OCI-LY1 (cell line): ENCODE measurements at regions not wholly inside any gene's neighbourhood (a gene's known extent, or its start where the extent isn't known, plus 50 kb on each side); places are given as distances from the start of the nearest gene placed in this dataset.

ENCODE experiments used
- H2AFZ ChIP-seq: fragments of 200-600 bp; sonication (generic), shearing (Covaris generic); 2 replicates; pipeline ENCODE4 v1.6.0; 2014; ENCODE audit warnings: antibody characterized with exemption, mild to moderate bottlenecking, low read length
- H3F3A ChIP-seq: fragments of 200-600 bp; sonication (generic), shearing (Covaris generic); 2 replicates; pipeline ENCODE4 v1.6.0; 2014; ENCODE audit warnings: mild to moderate bottlenecking, antibody characterized with exemption, low read length, moderate library complexity; ENCODE audit not compliant: insufficient read depth
- H3K27ac ChIP-seq: fragments of 200-600 bp; sonication (generic); 2 replicates; pipeline ENCODE4 v1.5.1; 2014; ENCODE audit warnings: low read length, mixed run types, mild to moderate bottlenecking, low read depth; ENCODE audit not compliant: poor library complexity, severe bottlenecking
- H3K27me3 ChIP-seq: fragments of 200-600 bp; sonication (generic); 2 replicates; pipeline ENCODE4 v1.6.0; 2014; ENCODE audit warnings: antibody characterized with exemption, mild to moderate bottlenecking, low read length, moderate library complexity; ENCODE audit not compliant: insufficient read depth
- H3K36me3 ChIP-seq: fragments of 200-600 bp; sonication (generic); 2 replicates; pipeline ENCODE4 v1.6.1; 2014; ENCODE audit warnings: mild to moderate bottlenecking, antibody characterized with exemption, low read length, moderate library complexity, mixed read lengths; ENCODE audit not compliant: insufficient read depth
- H3K4me1 ChIP-seq: fragments of 200-600 bp; sonication (generic); 2 replicates; pipeline ENCODE4 v1.5.1; 2014; ENCODE audit warnings: mild to moderate bottlenecking, low read length, moderate library complexity; ENCODE audit not compliant: insufficient read depth, severe bottlenecking
- H3K4me2 ChIP-seq: fragments of 200-600 bp; sonication (generic), shearing (Covaris generic); 2 replicates; pipeline ENCODE4 v1.6.1; 2014; ENCODE audit warnings: low read length
- H3K4me3 ChIP-seq: fragments of 200-600 bp; sonication (generic); 2 replicates; pipeline ENCODE4 v1.5.1; 2014; ENCODE audit warnings: low read length, low read depth, mild to moderate bottlenecking, mixed read lengths; ENCODE audit not compliant: poor library complexity, severe bottlenecking
- H3K79me2 ChIP-seq: fragments of 200-600 bp; shearing (Covaris generic); 2 replicates; pipeline ENCODE4 v1.6.1; 2016; ENCODE audit warnings: mixed run types, low read length, mixed read lengths; ENCODE audit not compliant: insufficient read depth
- H3K9ac ChIP-seq: fragments of 200-600 bp; sonication (generic), shearing (Covaris generic); 2 replicates; pipeline ENCODE4 v1.6.1; 2014; ENCODE audit warnings: mild to moderate bottlenecking, low read length, mixed read lengths
- H3K9me2 ChIP-seq: fragments of 200-600 bp; sonication (generic), shearing (Covaris generic); 2 replicates; pipeline ENCODE4 v1.6.1; 2014; ENCODE audit warnings: low read depth, mild to moderate bottlenecking, low read length, mixed read lengths
- H3K9me3 ChIP-seq: fragments of 200-600 bp; shearing (Covaris generic); 2 replicates; pipeline ENCODE4 v1.6.1; 2014; ENCODE audit warnings: low read length, mixed read lengths
- H4K20me1 ChIP-seq: fragments of 200-600 bp; sonication (generic), shearing (Covaris generic); 2 replicates; pipeline ENCODE4 v1.6.0; 2016; ENCODE audit warnings: mild to moderate bottlenecking, low read length; ENCODE audit not compliant: insufficient read depth
- EZH2 ChIP-seq: fragments of 200-600 bp; sonication (generic), shearing (Covaris generic); IDR thresholded peaks from 2 replicates; pipeline ENCODE4 v1.8.0; 2017; ENCODE audit warnings: borderline replicate concordance, mixed run types, mild to moderate bottlenecking, antibody characterized with exemption, low read length, moderate library complexity, mixed read lengths
- TF ChIP-seq, protein P1 (sequence below): fragments of 200-600 bp; sonication (generic), shearing (Covaris generic); IDR thresholded peaks from 2 replicates; pipeline ENCODE4 v1.5.1; 2017; ENCODE audit warnings: mild to moderate bottlenecking, antibody characterized with exemption, low read length, moderate library complexity, mixed read lengths

DNA sequence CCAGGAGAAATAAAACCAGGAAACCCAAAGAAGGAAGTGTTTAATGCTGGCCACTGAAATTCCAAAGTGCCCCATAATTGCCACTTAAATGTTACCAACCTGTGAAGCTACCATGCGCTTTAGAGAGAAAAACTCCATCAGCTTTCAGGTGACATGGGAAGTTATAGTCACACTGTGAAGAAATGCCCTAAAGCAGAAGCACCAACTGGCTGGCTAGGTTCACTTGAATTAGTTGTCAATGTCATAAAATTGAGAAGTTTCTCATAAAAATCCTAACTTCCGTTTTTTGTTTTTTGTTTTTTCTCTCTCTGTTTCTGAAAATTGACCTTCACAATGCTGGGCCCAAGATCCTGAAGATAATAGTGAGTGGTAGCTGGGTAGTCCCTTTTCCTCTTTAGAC, 167.9 kb upstream of the CTNNB1 start:
- no peak overlapping the region for H2AFZ ChIP-seq
- H3K9ac ChIP-seq: no peak overlapping the region
- H3K79me2 ChIP-seq: no peaks in the 10 kb centered on the region
- H3K27ac ChIP-seq: no peak overlapping the region
- no peaks in the 10 kb centered on the region for H3K9me2 ChIP-seq
- H3K27me3 ChIP-seq: peaks cover 8% of the 10 kb centered on the region; the same call in 1 of the 2 replicates
- H3K4me1 ChIP-seq: no peaks in the 10 kb centered on the region
- TF ChIP-seq, protein P1, sequence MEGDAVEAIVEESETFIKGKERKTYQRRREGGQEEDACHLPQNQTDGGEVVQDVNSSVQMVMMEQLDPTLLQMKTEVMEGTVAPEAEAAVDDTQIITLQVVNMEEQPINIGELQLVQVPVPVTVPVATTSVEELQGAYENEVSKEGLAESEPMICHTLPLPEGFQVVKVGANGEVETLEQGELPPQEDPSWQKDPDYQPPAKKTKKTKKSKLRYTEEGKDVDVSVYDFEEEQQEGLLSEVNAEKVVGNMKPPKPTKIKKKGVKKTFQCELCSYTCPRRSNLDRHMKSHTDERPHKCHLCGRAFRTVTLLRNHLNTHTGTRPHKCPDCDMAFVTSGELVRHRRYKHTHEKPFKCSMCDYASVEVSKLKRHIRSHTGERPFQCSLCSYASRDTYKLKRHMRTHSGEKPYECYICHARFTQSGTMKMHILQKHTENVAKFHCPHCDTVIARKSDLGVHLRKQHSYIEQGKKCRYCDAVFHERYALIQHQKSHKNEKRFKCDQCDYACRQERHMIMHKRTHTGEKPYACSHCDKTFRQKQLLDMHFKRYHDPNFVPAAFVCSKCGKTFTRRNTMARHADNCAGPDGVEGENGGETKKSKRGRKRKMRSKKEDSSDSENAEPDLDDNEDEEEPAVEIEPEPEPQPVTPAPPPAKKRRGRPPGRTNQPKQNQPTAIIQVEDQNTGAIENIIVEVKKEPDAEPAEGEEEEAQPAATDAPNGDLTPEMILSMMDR: no peak
- TF ChIP-seq EZH2: no peak
- H3F3A ChIP-seq: no peaks in the 10 kb centered on the region
- no peak overlapping the region for H3K4me3 ChIP-seq
- H3K4me2 ChIP-seq: no peak overlapping the region
- no peaks in the 10 kb centered on the region for H3K36me3 ChIP-seq
- no peaks in the 10 kb centered on the region for H3K9me3 ChIP-seq
- no peaks in the 10 kb centered on the region for H4K20me1 ChIP-seq

DNA sequence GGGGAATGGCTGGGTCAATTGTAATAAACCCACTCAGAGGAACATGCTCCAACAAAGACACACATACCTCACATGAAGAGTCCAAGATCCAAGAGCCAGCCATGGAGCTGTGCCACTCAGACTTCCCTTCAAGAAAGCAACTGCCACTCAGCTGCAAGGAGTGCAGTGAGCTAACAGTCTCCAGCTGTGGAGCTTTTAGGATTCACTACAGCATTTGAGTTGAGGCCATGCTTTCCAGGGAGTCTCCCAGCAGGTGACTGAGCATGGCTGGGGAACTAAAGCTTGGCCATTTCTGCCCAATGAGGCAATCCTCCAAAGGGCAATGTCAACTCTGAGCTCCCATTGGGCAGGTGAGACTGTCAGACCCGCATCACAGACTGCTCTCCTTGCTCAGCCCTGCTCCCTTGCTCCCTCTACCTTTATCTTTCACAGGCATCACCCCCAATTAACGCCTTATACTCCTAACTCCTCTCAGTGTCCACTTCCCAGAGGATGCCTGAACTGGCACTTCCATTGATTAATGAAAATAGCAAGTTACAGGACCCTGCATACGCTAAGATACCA, 165.3 kb upstream of the CTNNB1 start:
- Histone ChIP-seq H3K9me2 (no peaks in the 10 kb centered on the region), H3K9ac (no peak overlapping the region), H3K4me1 (no peaks in the 10 kb centered on the region), H3K79me2 (no peaks in the 10 kb centered on the region), H3F3A (no peaks in the 10 kb centered on the region), H3K36me3 (no peaks in the 10 kb centered on the region), H3K4me2 (no peak overlapping the region), H3K27me3 (peaks cover 7% of the 10 kb centered on the region; the same call in 1 of the 2 replicates), H3K9me3 (no peaks in the 10 kb centered on the region), H3K4me3 (no peak overlapping the region), H2AFZ (no peak overlapping the region), H3K27ac (no peak overlapping the region), H4K20me1 (no peaks in the 10 kb centered on the region)
- TF ChIP-seq, protein P1: no peak
- TF ChIP-seq EZH2: no peak

DNA sequence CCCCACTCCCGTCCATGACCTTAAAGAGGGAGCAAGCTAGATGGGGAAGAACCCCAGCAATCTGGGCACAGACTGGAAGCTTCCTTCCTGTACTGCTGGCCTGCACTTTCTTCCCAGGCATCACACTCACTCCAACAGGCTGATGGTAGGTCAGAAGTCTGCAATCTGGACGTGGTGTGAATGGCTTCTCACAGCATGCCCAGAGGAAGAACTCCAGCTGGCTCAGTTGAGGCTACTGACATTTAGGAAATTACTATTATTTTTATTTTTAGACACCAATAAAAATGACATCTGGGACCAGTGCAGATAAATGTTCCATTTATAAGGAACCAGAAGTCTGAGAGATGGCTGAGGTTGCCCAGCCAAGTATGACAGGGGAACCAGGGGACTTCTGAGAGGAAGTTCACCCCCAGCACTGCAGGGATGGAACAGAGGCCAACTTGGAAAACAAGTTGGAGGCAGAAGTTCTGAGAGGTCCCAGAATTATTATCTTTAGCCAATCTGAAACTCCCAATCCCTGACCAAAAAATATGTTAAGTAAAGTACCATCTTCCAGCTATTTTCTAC, 163.8 kb upstream of the CTNNB1 start:
- no peak overlapping the region for H3K9ac ChIP-seq
- no peaks in the 10 kb centered on the region for H4K20me1 ChIP-seq
- H3K9me3 ChIP-seq: no peaks in the 10 kb centered on the region
- no peak overlapping the region for H3K27ac ChIP-seq
- no peak overlapping the region for H3K4me2 ChIP-seq
- H3K4me1 ChIP-seq: no peaks in the 10 kb centered on the region
- TF ChIP-seq EZH2: no peak
- TF ChIP-seq, protein P1: no peak
- no peaks in the 10 kb centered on the region for H3K79me2 ChIP-seq
- H3K27me3 ChIP-seq: peaks cover 7% of the 10 kb centered on the region; the same call in 1 of the 2 replicates
- no peak overlapping the region for H2AFZ ChIP-seq
- H3K4me3 ChIP-seq: no peak overlapping the region
- no peaks in the 10 kb centered on the region for H3K9me2 ChIP-seq
- H3F3A ChIP-seq: no peaks in the 10 kb centered on the region
- H3K36me3 ChIP-seq: no peaks in the 10 kb centered on the region
